Daoy (cell line): ENCODE measurements at regions not wholly inside any gene's neighbourhood (a gene's known extent, or its start where the extent isn't known, plus 50 kb on each side); places are given as distances from the start of the nearest gene placed in this dataset.
"Not testable (repeated sequence)": the region's sequence is repeated elsewhere in the genome, so short reads cannot be mapped to it uniquely, and the experiment has no call there.

Experiments
- DNase-seq: peaks from one replicate; pipeline ENCODE4 v3.0.0-alpha.2; 2015; ENCODE audit warnings: low read depth

GRCh38 chr3:127520993-127521392 is 69.5 kb downstream of the TPRA1 start:
- DNase-seq: no peak

GRCh38 chr3:127518456-127519081 is 72.0 kb downstream of the TPRA1 start:
- DNase-seq: no peak

GRCh38 chr3:127512256-127512655 is 78.3 kb downstream of the TPRA1 start:
- DNase-seq: no peak

GRCh38 chr3:127501177-127501576 is 89.4 kb downstream of the TPRA1 start:
- no peak for DNase-seq

- DNase-seq: no peak
Measured at GRCh38 chr3:127497676-127498075, 92.9 kb downstream of the TPRA1 start.

GRCh38 chr3:127497166-127497565 is 93.4 kb downstream of the TPRA1 start:
- DNase-seq: no peak

- no peak for DNase-seq
Measured at GRCh38 chr3:127495821-127496655, 94.5 kb downstream of the TPRA1 start.

- DNase-seq: no peak
Measured at GRCh38 chr3:127493924-127494646, 96.4 kb downstream of the TPRA1 start.

GRCh38 chr3:127492426-127492825 is 98.1 kb downstream of the TPRA1 start:
- no peak for DNase-seq

GRCh38 chr3:127491909-127492308 is 98.6 kb downstream of the TPRA1 start:
- DNase-seq: no peak

- no peak for DNase-seq
Measured at GRCh38 chr3:127491323-127491722, 99.2 kb downstream of the TPRA1 start.

- not testable (repeated sequence) for DNase-seq
Measured at GRCh38 chr3:127491024-127491305, 99.6 kb downstream of the TPRA1 start.

- DNase-seq: no peak
Measured at GRCh38 chr3:127490271-127491023, 100.1 kb downstream of the TPRA1 start.

- no peak for DNase-seq
Measured at GRCh38 chr3:127489357-127489756, 101.2 kb downstream of the TPRA1 start.

GRCh38 chr3:127488740-127489139 is 101.8 kb downstream of the TPRA1 start:
- DNase-seq: no peak

- no peak for DNase-seq
Measured at GRCh38 chr3:127488141-127488672, 102.3 kb downstream of the TPRA1 start.

GRCh38 chr3:127487196-127487595 is 103.3 kb downstream of the TPRA1 start:
- no peak for DNase-seq

GRCh38 chr3:127486321-127486944 is 104.1 kb downstream of the TPRA1 start:
- no peak for DNase-seq

GRCh38 chr3:127485396-127486170 is 105.0 kb downstream of the TPRA1 start:
- no peak for DNase-seq

- DNase-seq: peak; percentile 32
Measured at GRCh38 chr3:127484601-127485388, 105.7 kb downstream of the TPRA1 start.
